Urothelium cell line (cell line): ENCODE measurements at regions not wholly inside any gene's neighbourhood (a gene's known extent, or its start where the extent isn't known, plus 50 kb on each side); places are given as distances from the start of the nearest gene placed in this dataset.

ENCODE experiments used
- DNase-seq: peaks from one replicate; pipeline ENCODE4 v3.0.0; 2011; ENCODE audit warnings: low spot score, mixed read lengths
- FAIRE-seq: peaks from 2 replicates; lab custom pipeline; 2011; peaks lifted over from hg19 to GRCh38; lab: Jason Lieb, UNC

- DNase-seq = no peak
- FAIRE-seq = no peak
Observed at GRCh38 chr1:101089613-101090338, 64.2 kb upstream of the DPH5 start.

GRCh38 chr1:101088431-101088830, 62.8 kb upstream of the DPH5 start:
- FAIRE-seq = no peak

GRCh38 chr1:101086783-101087182, 61.2 kb upstream of the DPH5 start:
- FAIRE-seq (no peak), DNase-seq (no peak)

More at GRCh38 chr1:101088431-101088830, 62.8 kb upstream of the DPH5 start:
- no peak for DNase-seq

- FAIRE-seq (no peak), DNase-seq (no peak)
Observed at GRCh38 chr1:101081496-101082488, 56.2 kb upstream of the DPH5 start.

- no peak for DNase-seq
- FAIRE-seq = no peak
Observed at GRCh38 chr1:101080859-101081258, 55.3 kb upstream of the DPH5 start.

- FAIRE-seq (no peak), DNase-seq (no peak)
Observed at GRCh38 chr1:101079341-101079740, 53.8 kb upstream of the DPH5 start.

GRCh38 chr1:101077849-101078248, 52.3 kb upstream of the DPH5 start:
- FAIRE-seq (no peak), DNase-seq (no peak)

- no peak for FAIRE-seq
- DNase-seq = no peak
Observed at GRCh38 chr1:101075926-101076325, 50.3 kb upstream of the DPH5 start.
